Thymus (tissue), 11 donors: ENCODE measurements at regions not wholly inside any gene's neighbourhood (a gene's known extent, or its start where the extent isn't known, plus 50 kb on each side); places are given as distances from the start of the nearest gene placed in this dataset.

Experiments
- DNase-seq, 9 donors: peaks; one replicate each; pipeline ENCODE4 v3.0.0-alpha.2; 2013; ENCODE audit warnings: low spot score in 9 of 9, low read depth in 6 of 9, missing footprints in 1 of 9
- H3K27ac ChIP-seq, 2 donors: one replicate each; pipeline ENCODE4 v1.5.1; 2013; ENCODE audit warnings: control low read depth in 1 of 2, low read depth in 1 of 2, low read length in 1 of 2, mild to moderate bottlenecking in 1 of 2, moderate library complexity in 1 of 2
- H3K27me3 ChIP-seq, 2 donors: one replicate each; pipeline ENCODE4 v1.5.1; 2013; ENCODE audit warnings: low read length in 1 of 2; ENCODE audit not compliant: control insufficient read depth in 2 of 2, insufficient read depth in 1 of 2
- H3K36me3 ChIP-seq, 2 donors: one replicate each; pipeline ENCODE4 v1.5.1; 2013; ENCODE audit warnings: low read length in 1 of 2, mild to moderate bottlenecking in 1 of 2, moderate library complexity in 1 of 2; ENCODE audit not compliant: control insufficient read depth in 2 of 2, insufficient read depth in 2 of 2
- H3K4me1 ChIP-seq, 2 donors: one replicate each; pipeline ENCODE4 v1.5.1; 2013; ENCODE audit warnings: low read length in 2 of 2; ENCODE audit not compliant: control insufficient read depth in 2 of 2, insufficient read depth in 2 of 2
- H3K4me3 ChIP-seq, 2 donors: one replicate each; pipeline ENCODE4 v1.5.1; 2013; ENCODE audit warnings: low read length in 2 of 2, control low read depth in 1 of 2, mild to moderate bottlenecking in 1 of 2
- H3K9me3 ChIP-seq, 2 donors: one replicate each; pipeline ENCODE4 v1.5.1; 2013; ENCODE audit warnings: low read length in 1 of 2, mild to moderate bottlenecking in 1 of 2; ENCODE audit not compliant: control insufficient read depth in 2 of 2, insufficient read depth in 1 of 2
- WGBS: extraction: QIAGEN DNeasy Blood & Tissue Kit; methylation state at CpG from one replicate; pipeline ENCODE4 v1.1.7; 2013; 5-methylcytosine and 5-hydroxymethylcytosine counted together
- donor health status: healthy.

DNA sequence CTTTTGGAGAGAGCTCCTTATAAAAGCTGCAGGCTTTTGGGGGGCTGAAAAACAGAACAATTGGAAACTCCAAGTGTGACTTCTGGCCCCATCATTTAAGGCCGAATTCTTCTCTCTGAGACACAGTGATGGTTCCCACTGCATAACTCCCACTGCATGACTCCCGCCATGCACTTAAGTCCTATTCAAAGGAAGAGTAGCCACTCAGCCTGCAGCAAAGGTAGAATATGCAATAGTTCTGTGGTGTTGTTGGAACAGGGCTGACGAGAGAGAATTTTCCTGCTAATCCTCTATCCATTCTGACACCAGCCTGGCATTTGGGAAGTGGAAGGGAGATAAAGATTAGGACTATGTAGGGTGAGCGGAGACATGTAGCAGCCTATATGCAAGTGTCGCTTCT, 185.6 kb upstream of the ZNF462 start:
- H3K36me3 ChIP-seq = no peaks in the 10 kb centered on the region
- 97% methylated on average over 5 of the region's 5 CpGs for WGBS
- no peak overlapping the region for H3K4me3 ChIP-seq
- no peaks in the 10 kb centered on the region for H3K4me1 ChIP-seq
- H3K9me3 ChIP-seq = no peaks in the 10 kb centered on the region
- H3K27me3 ChIP-seq = no peaks in the 10 kb centered on the region
- H3K27ac ChIP-seq = no peak overlapping the region
- no peak for DNase-seq

DNA sequence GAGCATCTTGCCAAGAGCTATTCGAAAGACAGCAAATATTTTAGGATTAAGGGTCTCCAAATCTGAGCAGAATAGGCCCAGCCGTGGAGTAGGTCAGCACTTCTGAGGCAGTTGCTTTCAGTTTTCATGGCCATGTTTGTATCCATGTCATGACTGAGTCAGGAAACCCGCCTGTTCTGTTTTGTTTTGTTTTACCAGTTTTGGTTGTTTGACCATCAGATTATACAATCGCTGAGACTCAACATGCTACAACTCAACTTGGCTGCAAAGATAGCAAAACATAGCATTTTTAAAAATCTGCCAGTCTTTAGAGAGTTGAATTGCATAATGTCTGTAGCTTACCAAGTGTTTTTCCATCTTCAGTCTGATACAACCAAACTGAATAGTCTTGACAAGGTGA, 185.1 kb upstream of the ZNF462 start:
- H3K4me3 ChIP-seq = no peak overlapping the region
- no peaks in the 10 kb centered on the region for H3K36me3 ChIP-seq
- H3K9me3 ChIP-seq = no peaks in the 10 kb centered on the region
- H3K27me3 ChIP-seq = no peaks in the 10 kb centered on the region
- no peaks in the 10 kb centered on the region for H3K4me1 ChIP-seq
- no peak overlapping the region for H3K27ac ChIP-seq
- WGBS = 93% methylated on average over 4 of the region's 4 CpGs
- no peak for DNase-seq

DNA sequence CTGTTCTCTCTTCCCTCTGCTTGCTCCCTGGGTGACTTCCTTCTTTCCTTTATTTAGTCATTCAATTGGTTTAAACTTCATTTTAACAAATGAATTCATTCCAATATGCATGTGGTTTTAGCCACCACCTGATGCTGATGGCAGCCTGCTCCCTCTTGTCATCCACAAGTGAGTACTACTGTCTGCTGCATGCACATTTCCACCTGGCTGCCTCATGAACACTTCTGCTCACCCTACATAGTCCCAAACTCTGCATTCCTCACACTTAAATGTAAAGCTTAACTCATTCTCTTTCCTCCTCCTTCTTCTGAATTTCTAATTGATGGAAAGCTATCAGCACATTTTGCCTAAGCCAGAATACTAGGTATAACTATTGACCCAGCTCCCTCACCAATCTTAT, 184.7 kb upstream of the ZNF462 start:
- Histone ChIP-seq H3K4me1 (no peaks in the 10 kb centered on the region), H3K4me3 (no peak overlapping the region), H3K9me3 (no peaks in the 10 kb centered on the region), H3K27me3 (no peaks in the 10 kb centered on the region), H3K36me3 (no peaks in the 10 kb centered on the region), H3K27ac (no peak overlapping the region)
- no peak for DNase-seq

DNA sequence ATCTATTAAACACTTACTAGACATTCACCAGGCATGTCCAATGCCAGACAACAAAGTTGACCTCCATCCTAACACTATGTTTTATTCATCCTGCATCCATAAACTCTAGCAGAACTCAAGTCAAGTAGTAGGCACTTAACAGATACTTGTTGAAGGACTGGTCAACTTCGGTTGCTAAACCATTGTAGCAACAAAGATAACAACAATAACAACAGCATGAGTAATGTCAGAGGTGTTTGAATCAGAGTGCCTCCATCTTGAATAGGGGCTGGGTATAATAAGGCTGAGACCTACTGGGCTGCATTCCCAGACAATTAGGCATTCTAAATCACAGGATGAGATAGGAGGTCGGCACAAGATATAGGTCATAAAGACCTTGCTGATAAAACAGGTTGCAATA, 180.5 kb upstream of the ZNF462 start:
- Histone ChIP-seq H3K27me3 (no peaks in the 10 kb centered on the region), H3K27ac (no peak overlapping the region), H3K36me3 (no peaks in the 10 kb centered on the region), H3K9me3 (no peaks in the 10 kb centered on the region), H3K4me1 (no peaks in the 10 kb centered on the region), H3K4me3 (no peak overlapping the region)
- 95% methylated on average over 2 of the region's 2 CpGs for WGBS
- DNase-seq = no peak

DNA sequence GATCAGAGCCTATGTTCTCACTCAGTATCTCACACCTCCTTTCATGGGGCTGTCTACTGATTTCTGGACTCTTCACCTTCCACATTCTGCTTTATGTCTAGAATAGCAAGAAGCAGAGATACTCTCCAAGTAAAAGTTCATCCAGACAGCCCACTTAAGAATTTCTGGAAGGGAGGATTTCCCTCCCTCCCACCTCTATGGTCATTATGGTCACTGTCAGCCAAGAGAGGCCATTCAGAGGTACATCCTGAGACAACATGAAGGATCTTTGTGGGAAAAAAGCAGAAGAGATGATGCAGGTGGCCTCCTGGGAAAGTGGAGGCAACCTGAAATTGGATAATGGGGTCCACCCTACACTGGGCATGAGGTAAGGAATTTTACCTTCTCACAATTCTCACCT, 179.5 kb upstream of the ZNF462 start:
- DNase-seq = no peak
- H3K27ac ChIP-seq = no peak overlapping the region
- no peaks in the 10 kb centered on the region for H3K27me3 ChIP-seq
- H3K4me1 ChIP-seq = no peaks in the 10 kb centered on the region
- no peaks in the 10 kb centered on the region for H3K36me3 ChIP-seq
- H3K4me3 ChIP-seq = no peak overlapping the region
- H3K9me3 ChIP-seq = no peaks in the 10 kb centered on the region

DNA sequence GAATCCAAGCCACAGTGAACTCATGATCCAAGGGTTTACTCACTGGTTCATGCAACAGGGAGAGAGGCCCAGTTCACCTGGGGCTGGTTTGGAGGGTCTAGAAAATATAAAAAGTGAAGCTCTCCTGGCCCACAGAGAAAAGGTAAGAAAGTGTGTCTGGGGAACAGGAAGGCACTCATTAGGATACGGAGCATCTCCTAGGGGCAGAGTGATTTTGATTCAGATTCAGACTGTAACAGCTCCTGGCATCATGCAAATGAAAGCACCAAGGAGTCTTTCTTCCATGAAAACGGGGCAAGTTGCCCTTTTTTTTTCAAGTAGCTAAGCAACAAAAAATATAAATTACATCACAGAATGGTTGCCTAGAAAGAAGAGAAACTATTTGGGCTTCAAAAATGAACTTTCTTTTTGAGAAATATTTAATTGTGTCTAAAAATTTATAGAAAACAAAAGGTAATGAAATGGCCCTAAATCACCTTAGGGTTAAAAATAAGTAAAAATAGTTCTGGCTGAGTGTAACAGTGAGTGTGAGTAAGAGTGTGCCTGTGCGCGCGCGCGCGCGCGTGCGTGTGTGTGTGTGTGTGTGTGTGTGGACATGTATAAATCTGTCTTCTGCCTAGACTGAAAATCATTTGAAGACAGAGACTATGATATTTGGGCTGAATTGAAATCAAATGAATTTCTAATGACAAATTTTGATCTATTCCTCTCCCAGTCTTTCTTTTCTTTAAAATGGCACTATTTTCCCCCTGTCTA, 177.8 kb upstream of the ZNF462 start:
- Histone ChIP-seq H3K9me3 (no peaks in the 10 kb centered on the region), H3K4me3 (no peak overlapping the region), H3K4me1 (no peaks in the 10 kb centered on the region), H3K36me3 (no peaks in the 10 kb centered on the region), H3K27me3 (no peaks in the 10 kb centered on the region), H3K27ac (no peak overlapping the region)
- WGBS = 86% methylated on average over 11 of the region's 11 CpGs
- no peak for DNase-seq

DNA sequence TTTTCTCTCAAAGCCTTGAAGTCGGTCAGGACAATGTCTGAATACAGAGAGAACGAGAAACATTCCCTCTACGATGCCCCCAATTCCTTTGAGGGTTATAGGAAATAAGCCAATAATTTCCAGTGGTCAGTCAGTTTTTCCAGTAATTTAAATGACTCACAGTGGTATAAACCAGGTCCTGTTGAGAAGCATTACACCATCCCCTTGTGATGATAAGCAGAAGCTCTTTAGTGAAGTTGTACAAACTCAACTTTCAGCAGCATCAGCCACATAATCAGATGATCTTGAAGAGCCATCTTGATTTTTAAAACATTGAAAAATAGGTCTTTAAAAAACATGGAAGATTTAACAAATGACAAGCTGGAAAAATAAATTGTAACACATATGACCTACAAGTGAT, 173.9 kb upstream of the ZNF462 start:
- H3K4me3 ChIP-seq = no peak overlapping the region
- WGBS = 96% methylated on average over 3 of the region's 3 CpGs
- no peaks in the 10 kb centered on the region for H3K9me3 ChIP-seq
- no peaks in the 10 kb centered on the region for H3K27me3 ChIP-seq
- DNase-seq = no peak
- H3K36me3 ChIP-seq = no peaks in the 10 kb centered on the region
- H3K4me1 ChIP-seq = no peaks in the 10 kb centered on the region
- H3K27ac ChIP-seq = no peak overlapping the region

DNA sequence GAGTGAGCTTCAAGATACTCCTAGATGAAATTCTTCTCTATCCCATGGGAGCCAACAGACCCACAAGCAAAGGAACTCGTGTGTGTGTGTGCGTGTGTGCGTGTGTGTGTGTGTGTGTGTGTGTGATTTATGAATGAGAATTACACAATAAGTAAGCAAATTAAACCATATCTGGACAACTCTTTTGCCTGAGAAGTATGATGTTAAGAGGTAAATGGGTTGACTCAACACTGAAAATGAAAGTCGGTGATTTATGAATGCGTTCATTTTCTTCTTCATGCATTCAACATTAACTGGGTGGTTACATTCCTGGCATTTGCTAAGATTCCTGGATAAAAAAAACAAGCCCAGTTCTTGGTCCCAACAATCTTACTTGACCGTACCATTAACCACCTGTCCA, 171.3 kb upstream of the ZNF462 start:
- WGBS = 87% methylated on average over 6 of the region's 6 CpGs
- no peak for DNase-seq
- H3K27me3 ChIP-seq = no peaks in the 10 kb centered on the region

DNA sequence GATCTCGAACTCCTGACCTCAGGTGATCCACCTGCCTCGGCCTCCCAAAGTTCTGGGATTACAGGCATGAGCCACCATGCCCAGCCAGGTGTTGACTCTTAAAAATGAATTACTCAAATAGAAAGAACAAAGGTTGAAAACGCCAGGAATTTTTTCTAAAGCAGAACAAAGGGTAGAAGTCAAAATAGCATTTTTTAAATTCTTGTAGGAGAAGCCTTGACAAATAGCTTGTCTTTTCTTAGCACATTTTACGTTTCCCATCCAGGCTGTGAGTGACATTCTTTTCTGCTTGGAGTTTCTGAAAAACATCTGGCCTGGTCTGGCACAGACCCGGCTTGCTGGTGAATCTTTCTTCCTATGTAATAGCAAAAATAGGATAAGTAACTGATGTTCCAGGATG, 169.4 kb upstream of the ZNF462 start:
- Histone ChIP-seq H3K4me1 (no peaks in the 10 kb centered on the region), H3K9me3 (no peaks in the 10 kb centered on the region), H3K27me3 (no peaks in the 10 kb centered on the region), H3K4me3 (no peak overlapping the region), H3K27ac (no peak overlapping the region), H3K36me3 (no peaks in the 10 kb centered on the region)
- no peak for DNase-seq
- 88% methylated on average over 5 of the region's 5 CpGs for WGBS

More for the DNA sequence above, 171.3 kb upstream of the ZNF462 start:
- Histone ChIP-seq H3K27ac (no peak overlapping the region), H3K9me3 (no peaks in the 10 kb centered on the region), H3K4me1 (no peaks in the 10 kb centered on the region), H3K36me3 (no peaks in the 10 kb centered on the region), H3K4me3 (no peak overlapping the region)

DNA sequence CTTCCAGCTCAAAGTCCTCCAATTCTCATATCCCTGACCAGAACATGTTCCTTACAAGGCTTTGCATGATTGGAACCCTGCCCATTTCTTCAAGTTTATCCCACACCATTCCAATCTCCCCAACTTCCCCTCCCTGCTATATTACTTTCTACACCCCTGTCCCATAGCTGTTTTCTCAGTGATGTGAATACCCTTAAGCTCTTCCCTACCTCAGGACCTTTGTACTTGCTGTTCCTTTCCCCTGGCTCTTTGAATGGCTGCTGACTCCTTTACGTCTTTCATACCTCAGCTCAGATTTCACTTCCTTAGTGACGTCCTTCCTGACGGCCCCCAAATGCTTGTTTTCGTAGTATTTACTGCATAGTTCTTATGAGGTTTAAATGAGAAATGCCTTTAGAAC, 166.2 kb upstream of the ZNF462 start:
- no peak for DNase-seq
- H3K27me3 ChIP-seq = no peaks in the 10 kb centered on the region
- H3K36me3 ChIP-seq = no peaks in the 10 kb centered on the region
- H3K4me3 ChIP-seq = no peak overlapping the region
- WGBS = 92% methylated on average over 4 of the region's 4 CpGs
- no peaks in the 10 kb centered on the region for H3K4me1 ChIP-seq
- no peaks in the 10 kb centered on the region for H3K9me3 ChIP-seq
- H3K27ac ChIP-seq = no peak overlapping the region
